GM18519 (cell line): ENCODE measurements at regions not wholly inside any gene's neighbourhood (a gene's known extent, or its start where the extent isn't known, plus 50 kb on each side); places are given as distances from the start of the nearest gene placed in this dataset.

Experiments used
- ATAC-seq: cut with Tn5 transposase; IDR thresholded peaks from one replicate; pipeline ENCODE4 v1.9.1; 2021; ENCODE audit warnings: mild to moderate bottlenecking, moderate library complexity; ENCODE audit not compliant: unreplicated experiment, low FRiP score

GRCh38 chr3:106157411-106157810, 288.6 kb upstream of the CBLB start:
- no peak for ATAC-seq

DNA sequence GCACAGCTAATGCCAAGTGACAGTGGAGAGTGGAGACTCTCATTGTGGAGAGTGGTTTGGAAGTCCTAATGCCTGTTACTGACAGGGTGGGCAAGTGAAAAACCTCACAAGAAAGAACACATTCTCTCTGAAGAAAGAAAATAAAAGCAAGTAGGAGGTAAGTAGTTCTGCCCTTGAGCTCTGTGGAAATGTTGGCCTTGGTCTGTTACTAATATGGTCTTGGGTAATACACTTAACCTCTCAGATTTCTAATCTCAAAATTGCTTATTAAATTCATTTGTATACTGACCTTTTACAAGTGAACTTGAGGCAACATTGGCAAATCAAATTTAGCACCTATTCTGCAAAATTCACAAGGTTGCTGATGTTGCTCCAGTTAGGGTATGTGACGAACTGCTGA, 291.6 kb upstream of the CBLB start:
- ATAC-seq = no peak

- ATAC-seq = no peak
Measured at GRCh38 chr3:106161246-106161645, 292.4 kb upstream of the CBLB start.

- ATAC-seq = no peak
Measured at GRCh38 chr3:106167728-106168127, 298.9 kb upstream of the CBLB start.

DNA sequence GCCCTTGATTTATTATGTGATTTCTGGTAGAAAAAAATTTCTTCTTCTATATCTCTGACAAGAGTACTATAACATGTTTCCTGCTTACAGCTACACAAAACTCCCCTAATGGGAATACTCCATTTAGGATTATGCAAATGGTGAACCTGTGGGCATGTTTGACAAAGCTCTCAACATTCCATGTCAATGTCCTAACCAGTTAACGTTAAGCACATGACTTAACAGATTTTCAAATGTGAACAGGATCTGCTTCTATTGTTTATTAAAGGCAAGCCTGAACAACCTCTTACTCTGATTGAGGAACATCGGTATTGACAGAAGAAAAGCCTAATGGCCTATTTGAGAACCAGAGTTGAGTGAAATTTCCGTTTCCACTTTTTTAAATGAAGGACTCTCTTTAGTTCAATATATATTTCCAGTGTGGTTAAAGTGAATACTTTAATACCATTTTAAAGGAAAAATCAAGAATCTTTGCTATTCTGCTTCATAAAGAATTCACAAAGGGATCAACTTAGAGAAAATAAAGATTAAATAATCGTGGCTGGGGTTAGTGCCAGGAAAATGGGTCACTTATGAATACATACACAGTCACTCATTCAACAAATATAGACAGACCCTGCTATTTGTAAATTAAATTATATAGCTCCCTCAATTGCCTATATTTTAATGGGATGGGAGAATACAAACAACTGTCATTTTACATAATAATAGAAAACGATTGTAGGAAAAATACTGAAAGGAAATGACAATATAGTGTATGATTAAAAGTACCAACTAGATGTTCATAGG, 300.3 kb upstream of the CBLB start:
- no peak for ATAC-seq

DNA sequence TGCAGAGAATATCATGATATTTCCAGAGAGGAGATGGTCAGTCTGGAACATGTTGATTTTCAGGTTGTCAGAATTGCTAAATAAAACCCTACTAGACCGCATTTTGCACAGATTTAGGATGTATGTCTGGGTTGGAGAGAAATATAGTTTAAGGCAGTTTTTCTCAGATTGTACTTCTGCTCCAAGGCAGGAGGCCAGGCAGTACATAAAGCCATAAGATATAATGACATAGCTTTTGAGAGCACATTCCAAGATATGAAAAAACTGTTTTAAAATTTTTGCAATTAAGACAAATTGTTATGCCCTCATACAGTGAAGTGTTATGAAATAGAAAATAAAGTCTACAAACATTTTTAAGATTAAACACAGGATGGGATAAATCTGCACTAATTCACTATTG, 301.8 kb upstream of the CBLB start:
- ATAC-seq = no peak

- no peak for ATAC-seq
Measured at GRCh38 chr3:106172101-106172500, 303.3 kb upstream of the CBLB start.

DNA sequence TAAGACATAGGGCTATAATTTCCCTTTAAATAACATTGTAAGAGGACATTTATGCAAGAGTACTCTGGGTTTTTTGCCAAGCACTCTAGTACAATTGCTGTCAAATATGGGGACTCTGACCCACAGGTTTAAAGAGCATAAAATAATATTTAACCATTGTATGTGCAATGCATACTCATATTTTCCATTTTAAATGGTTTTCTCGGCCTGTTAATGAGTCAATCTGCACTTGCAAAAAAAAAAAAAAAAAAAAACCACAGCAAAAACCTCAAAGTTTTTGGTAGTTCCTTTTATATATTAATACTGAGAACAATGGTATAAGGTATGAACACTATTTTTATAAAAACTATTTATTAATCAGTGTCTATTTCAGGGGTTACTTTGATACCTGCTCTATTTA, 304.0 kb upstream of the CBLB start:
- peak; percentile 38 for ATAC-seq

DNA sequence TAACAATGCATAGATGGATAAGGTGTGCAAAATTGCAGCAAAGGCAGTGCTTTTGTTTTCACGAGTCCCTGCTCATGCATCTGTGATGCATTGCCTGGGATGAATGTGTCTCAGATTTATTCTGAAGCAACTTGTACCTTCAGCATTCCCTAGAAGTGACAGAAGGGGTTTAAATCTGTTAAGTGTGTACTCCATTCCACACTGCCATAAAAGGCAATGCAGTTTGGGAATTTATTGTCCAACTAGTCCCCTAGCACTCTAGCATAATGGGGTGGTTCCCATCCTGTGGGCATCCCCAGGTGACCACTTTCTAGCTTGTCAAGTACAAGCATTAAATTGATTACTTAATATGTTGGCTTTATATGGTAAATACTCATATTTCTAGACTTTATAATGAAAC, 306.5 kb upstream of the CBLB start:
- ATAC-seq = no peak

DNA sequence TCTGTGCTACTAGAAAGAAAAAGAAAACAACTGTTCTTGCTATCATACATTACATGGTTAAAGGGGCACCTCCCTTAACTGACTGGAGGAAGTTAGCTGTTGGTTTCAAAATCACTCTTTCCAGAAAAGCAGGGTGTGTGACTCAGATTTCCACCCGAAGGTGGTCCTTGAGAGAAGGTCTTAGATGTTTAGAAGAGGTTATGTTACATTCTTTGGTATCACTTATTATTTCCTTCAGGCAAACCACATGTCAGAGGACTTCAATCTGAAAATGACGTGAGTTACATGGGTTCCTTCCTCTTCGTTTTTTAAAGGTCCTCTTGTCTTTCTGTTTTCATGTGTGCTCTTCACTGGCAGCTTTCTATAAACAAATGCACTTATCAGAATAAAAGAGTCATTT, 307.9 kb upstream of the CBLB start:
- peak; percentile 86 for ATAC-seq

GRCh38 chr3:106182950-106183511, 314.2 kb upstream of the CBLB start:
- no peak for ATAC-seq

DNA sequence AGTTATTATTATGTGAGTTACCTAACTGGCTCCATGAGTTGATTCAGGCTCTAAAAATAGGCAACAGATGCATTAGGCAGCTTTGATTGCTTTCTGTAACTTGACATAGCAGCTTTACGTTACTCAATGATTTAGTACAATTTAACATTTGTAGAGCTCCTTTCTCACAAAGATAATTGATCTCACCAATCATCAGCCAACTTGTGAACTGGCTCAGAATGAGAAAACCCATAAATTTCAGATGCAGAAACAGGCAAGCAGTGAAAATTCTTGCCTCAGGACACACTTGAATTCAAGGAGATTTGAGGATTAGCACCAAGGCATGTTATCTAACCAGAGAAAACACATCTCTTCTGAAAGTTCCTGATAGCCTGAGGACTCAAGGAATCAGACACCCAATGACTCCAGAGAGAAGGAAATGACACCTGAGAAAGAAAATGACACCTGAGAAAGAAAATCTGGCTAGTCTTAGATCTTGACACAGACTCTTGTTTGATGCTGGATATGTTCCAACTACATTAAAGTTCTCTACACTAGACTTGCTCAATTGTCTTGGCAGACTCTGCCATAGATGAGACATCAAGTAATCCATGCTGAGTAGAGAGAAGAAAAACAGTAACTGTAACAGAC, 315.1 kb upstream of the CBLB start:
- peak; percentile 31 for ATAC-seq

DNA sequence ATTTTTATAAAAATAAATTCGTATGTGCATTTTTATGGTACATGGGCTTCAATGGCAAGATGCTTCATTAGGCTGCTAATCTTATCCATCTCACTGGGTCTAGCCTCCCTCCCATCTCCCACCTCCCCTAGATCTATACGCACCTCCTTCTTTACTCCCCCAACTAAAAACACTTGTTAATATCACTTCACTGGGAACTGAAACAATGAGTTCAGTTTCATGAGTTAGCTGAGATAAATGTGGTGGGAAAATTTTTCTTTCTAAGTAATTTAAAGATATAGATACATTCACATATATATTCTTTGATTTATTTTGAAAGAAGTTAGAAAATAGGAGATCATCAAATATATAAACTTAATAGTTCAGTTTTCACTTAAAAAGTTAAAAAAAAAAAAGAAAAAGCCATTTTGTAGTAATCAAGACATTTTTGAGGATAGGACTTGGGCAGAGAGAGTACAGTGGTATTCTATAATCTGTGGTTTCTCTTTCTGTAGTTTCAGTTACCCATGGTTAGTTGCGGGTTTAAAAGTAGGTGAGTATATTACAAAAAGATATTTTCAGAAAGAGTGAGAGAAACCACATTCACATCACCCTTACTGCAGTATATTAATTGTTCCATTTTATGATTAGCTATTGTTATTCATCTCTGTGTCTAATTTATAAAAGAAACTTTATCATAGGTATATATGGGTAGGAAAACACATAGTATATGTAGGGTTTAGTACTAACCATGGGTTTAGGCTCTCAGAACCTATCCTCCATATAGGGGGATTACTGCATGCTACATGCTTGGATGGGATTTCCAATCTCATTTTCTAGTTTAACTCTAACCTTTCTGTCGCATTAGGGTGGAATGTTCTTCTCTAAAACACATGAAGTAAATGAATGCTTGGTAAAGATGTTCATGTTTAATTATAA, 316.0 kb upstream of the CBLB start:
- ATAC-seq = peak; percentile 90

GRCh38 chr3:106185949-106186348, 317.1 kb upstream of the CBLB start:
- ATAC-seq = no peak

DNA sequence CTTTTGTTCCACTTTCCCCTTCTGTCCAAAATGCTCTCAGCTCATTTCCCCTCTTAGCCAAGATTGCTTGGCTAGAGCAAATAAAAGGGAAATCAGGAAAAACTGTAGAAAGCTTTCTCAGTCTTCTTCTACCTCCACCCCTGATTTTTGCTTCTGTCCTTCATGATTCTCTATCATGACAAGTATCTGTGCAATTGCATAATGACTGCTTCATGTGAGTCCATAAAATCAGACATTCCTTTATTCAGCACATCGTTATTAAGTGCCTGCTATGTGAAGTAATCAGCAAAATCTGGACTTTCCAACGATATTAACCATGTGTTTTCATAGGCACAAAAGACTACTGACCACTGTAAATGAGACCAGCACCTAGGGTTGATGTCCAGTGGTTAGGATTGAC, 321.5 kb upstream of the CBLB start:
- ATAC-seq = no peak

DNA sequence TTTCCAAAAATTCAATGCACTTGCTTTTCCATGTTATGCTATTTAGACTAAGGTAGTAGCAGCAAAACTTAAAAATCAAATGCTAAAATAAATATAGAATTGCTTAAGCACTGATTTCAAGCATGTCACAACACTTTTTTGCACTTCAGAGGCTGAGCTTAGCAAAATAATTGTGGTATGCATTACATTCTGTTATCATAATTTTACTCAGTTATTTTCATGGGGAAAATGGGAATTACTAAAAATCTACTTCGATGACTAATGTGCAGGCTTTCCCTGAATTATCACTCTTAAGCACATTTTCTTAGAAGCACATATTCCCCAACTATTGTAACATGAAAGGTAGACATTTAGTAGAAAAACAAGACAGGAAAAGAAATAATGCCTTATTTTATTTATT, 322.4 kb upstream of the CBLB start:
- no peak for ATAC-seq

DNA sequence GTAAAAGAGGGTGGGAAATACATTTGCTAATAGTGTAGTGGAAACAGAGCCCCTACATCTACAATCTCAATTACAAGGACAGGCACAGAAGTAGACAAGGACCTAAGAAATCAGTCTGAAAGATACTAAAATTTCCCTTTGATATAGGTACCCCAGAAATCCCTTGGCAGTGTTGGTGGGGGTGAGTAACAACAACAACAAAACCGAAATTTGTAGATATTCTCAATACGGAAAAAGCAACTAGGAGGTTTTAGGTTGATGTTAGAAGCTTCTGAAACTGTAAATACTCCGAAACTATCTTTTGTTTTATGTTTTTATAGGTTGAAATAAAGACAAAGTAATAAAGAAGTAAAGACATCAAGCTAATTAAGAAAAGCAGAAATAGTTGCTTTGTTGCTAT, 323.1 kb upstream of the CBLB start:
- ATAC-seq = no peak

DNA sequence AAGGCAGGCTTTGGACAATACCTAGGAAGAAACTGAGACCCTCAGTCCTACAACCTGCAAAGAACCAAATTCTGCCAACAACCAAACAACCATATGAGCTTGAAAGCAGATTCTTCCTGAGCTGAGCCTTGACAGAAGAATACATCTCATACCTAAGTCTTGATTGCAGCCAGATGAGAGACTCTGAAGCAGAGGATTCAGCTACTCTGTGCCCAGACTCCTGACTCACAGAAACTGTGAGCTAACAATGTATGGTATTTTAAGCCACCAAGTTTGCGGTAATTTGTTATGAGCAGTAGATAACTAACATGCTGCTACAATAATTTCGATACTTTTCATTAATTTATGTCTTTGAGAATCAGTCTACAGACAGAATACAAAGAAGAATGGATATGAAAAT, 325.1 kb upstream of the CBLB start:
- ATAC-seq = no peak

GRCh38 chr3:106194726-106195125, 325.9 kb upstream of the CBLB start:
- ATAC-seq = no peak

- ATAC-seq = no peak
Measured at GRCh38 chr3:106197532-106198194, 328.9 kb upstream of the CBLB start.
